ENCODE measurements at regions not wholly inside any gene's neighbourhood (a gene's known extent, or its start where the extent isn't known, plus 50 kb on each side); places are given as distances from the start of the nearest gene placed in this dataset.

GRCh38 chr4:107292979-107293378 lies 256.9 kb upstream of the DKK2 start:
- H3K27ac ChIP-seq (ENCODE audit: insufficient read depth, low read depth, low read length), result no peak overlapping the region
- dilution Hi-C loops (cut with MboI; ENCODE audit: extremely low pct_ligation_motif_present, low sequenced_read_pairs), result no loop called here
- H4K20me1 ChIP-seq (replicated peaks; ENCODE audit: control insufficient read depth, extremely low read depth, insufficient read depth, low read length), result no peaks in the 10 kb centered on the region
- H3K9ac ChIP-seq (replicated peaks; ENCODE audit: extremely low read depth, insufficient read depth, low read length), result no peak overlapping the region
- FAIRE-seq (no peak), DNase-seq (ENCODE audit: low read depth, low spot score) (no peak)
- no peak for TF ChIP-seq POLR2AphosphoS5 (IDR thresholded peaks at IDR 0.05; ENCODE audit: insufficient read depth, low read depth, low read length)
- TF ChIP-seq JUN (IDR thresholded peaks at IDR 0.05; ENCODE audit: borderline replicate concordance, insufficient read depth, insufficient read length, low read depth), result no peak
- TF ChIP-seq CTCF (IDR thresholded peaks at IDR 0.05; ENCODE audit: extremely low read depth in 1 of 2, insufficient read depth in 1 of 2, low read depth in 1 of 2, low read length in 2 of 2), result no peak
- TF ChIP-seq EZH2 (IDR thresholded peaks at IDR 0.05; ENCODE audit: borderline replicate concordance, low read depth, low read length, severe bottlenecking), result no peak
- TF ChIP-seq FOS (IDR thresholded peaks at IDR 0.05; ENCODE audit: borderline replicate concordance, insufficient read depth, low read length), result no peak
- TF ChIP-seq MAX (IDR thresholded peaks at IDR 0.05; ENCODE audit: insufficient read depth, insufficient read length), result no peak
- TF ChIP-seq MYC (IDR thresholded peaks at IDR 0.05; ENCODE audit: low read depth, low read length), result no peak
- no peak for TF ChIP-seq GATA2 (IDR thresholded peaks at IDR 0.05; ENCODE audit: insufficient read depth, insufficient read length, low read depth, low read length)
- TF ChIP-seq POLR2A (IDR thresholded peaks at IDR 0.05; ENCODE audit: low read depth, low read length), result no peak
- BruUV-seq (replicated peaks), result no TSS peak
- no peaks in the 10 kb centered on the region for H3K36me3 ChIP-seq (ENCODE audit: control insufficient read depth in 2 of 2, extremely low read depth in 1 of 2, insufficient read depth in 2 of 2, low read length in 2 of 2)
- no peaks in the 10 kb centered on the region for H3K9me3 ChIP-seq (replicated peaks; ENCODE audit: control insufficient read depth, insufficient read depth, low read length)
- H3K4me2 ChIP-seq (ENCODE audit: insufficient read depth, low read length), result no peak overlapping the region
- no peaks in the 10 kb centered on the region for H3K27me3 ChIP-seq (ENCODE audit: control insufficient read depth in 2 of 2, insufficient read depth in 2 of 2, low read length in 2 of 2)
- ChIA-PET CTCF (no interaction called here), POLR2A (no interaction called here)
- H3K9me1 ChIP-seq (replicated peaks; ENCODE audit: control insufficient read depth, extremely low read depth, insufficient read depth, low read length), result no peaks in the 10 kb centered on the region
- intact Hi-C loops (cut with micrococcal nuclease), result no loop called here
- H2AFZ ChIP-seq (ENCODE audit: low read depth, low read length), result no peak overlapping the region
- no peak overlapping the region for H3K4me3 ChIP-seq (replicated peaks in 1 of 3; ENCODE audit: insufficient read depth in 1 of 3, low read depth in 1 of 3, low read length in 3 of 3)
- H3K4me1 ChIP-seq (ENCODE audit: control insufficient read depth, extremely low read depth, insufficient read depth, low read length), result no peaks in the 10 kb centered on the region
- no peaks in the 10 kb centered on the region for H3K79me2 ChIP-seq (ENCODE audit: control insufficient read depth, insufficient read depth, low read length)
